ENCODE measurements at regions not wholly inside any gene's neighbourhood (a gene's known extent, or its start where the extent isn't known, plus 50 kb on each side); places are given as distances from the start of the nearest gene placed in this dataset.

DNA sequence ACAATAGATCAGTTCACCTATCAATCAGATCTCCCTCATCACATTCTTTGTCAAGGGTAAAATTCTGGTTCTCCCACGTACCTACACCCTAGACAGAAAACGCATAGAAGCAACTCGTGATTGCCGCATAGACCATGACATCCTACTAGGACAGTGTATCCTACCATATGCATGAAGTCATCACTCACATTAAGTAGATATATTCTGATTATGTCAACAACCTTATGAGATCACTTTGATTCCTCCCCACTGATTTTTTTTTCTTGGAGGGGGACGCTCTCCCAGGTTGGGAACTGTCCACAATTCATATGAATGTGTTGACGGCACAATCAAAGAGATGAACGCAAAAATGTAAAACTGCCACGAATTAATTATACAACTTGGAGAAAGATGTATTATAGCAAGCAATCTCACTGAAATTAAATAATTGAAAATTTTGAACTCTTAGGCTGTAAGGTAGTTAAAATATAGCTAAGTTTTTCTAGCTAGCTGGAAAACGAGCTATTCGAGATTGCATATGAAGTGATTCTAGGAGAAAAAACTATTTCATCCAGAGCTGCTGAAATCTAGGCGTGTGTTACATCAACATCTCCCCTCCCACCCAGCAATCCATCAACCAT is 82.5 kb upstream of the CCDC28A start:
- Histone ChIP-seq H3K9ac (ENCODE audit: low read depth, low read length, poor library complexity, severe bottlenecking) (no peak overlapping the region), H3K9me2 (replicated peaks; ENCODE audit: low read depth, low read length) (no peaks in the 10 kb centered on the region), H3K27me3 (ENCODE audit: insufficient read depth, low read length, poor library complexity, severe bottlenecking) (no peaks in the 10 kb centered on the region), H3F3A (ENCODE audit: low read depth) (no peaks in the 10 kb centered on the region), H2AFZ (ENCODE audit: low read length) (no peak overlapping the region), H3K4me2 (ENCODE audit: low read depth, low read length, poor library complexity, severe bottlenecking) (peak overlapping the region; percentile 68), H3K36me3 (ENCODE audit: insufficient read depth, low read length) (no peaks in the 10 kb centered on the region), H3K4me1 (ENCODE audit: insufficient read depth, low read length, poor library complexity, severe bottlenecking) (peaks cover 38% of the 10 kb centered on the region), H3K79me2 (ENCODE audit: insufficient read depth, low read length) (0 out of 2 replicates have a peak, but pooled peaks cover 5% of the 10 kb centered on the region), H3K9me3 (ENCODE audit: insufficient read depth, low read depth, low read length) (no peaks in the 10 kb centered on the region), H3K4me3 (ENCODE audit: low read length, poor library complexity, severe bottlenecking) (peak overlapping the region; percentile 72), H4K20me1 (ENCODE audit: insufficient read depth, low read length, poor library complexity, severe bottlenecking) (peaks cover 4% of the 10 kb centered on the region)
- no peak for TF ChIP-seq EZH2phosphoT487 (IDR thresholded peaks at IDR 0.05; ENCODE audit: borderline replicate concordance)
- TF ChIP-seq, protein P1, sequence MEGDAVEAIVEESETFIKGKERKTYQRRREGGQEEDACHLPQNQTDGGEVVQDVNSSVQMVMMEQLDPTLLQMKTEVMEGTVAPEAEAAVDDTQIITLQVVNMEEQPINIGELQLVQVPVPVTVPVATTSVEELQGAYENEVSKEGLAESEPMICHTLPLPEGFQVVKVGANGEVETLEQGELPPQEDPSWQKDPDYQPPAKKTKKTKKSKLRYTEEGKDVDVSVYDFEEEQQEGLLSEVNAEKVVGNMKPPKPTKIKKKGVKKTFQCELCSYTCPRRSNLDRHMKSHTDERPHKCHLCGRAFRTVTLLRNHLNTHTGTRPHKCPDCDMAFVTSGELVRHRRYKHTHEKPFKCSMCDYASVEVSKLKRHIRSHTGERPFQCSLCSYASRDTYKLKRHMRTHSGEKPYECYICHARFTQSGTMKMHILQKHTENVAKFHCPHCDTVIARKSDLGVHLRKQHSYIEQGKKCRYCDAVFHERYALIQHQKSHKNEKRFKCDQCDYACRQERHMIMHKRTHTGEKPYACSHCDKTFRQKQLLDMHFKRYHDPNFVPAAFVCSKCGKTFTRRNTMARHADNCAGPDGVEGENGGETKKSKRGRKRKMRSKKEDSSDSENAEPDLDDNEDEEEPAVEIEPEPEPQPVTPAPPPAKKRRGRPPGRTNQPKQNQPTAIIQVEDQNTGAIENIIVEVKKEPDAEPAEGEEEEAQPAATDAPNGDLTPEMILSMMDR (conservative IDR thresholded peaks at IDR 0.05; ENCODE audit: low read length) = no peak

DNA sequence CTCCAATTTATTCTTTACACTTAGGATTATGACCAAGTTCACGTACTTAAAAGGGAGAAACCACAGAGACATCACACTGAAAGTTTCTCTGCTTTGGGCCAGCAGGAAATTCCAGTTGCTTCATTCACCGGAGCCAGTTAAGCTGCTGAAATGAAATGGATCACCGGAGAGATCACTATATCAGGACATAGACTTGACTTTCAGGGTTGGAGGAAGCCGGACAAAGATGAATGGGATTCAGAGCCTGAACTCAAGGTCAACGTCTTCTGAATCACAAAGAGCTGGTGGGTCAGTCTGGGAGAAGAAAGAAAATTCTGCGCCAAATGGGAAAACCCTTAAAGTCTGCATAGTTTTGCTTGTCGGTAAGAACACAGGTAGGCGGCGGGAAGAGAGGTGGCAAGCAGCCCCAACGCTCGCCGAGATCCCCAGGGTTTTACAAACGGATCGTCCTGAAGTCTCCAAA is 81.9 kb upstream of the CCDC28A start:
- Histone ChIP-seq H4K20me1 (ENCODE audit: insufficient read depth, low read length, poor library complexity, severe bottlenecking) (peaks cover 4% of the 10 kb centered on the region), H3K9me2 (replicated peaks; ENCODE audit: low read depth, low read length) (no peaks in the 10 kb centered on the region), H3K36me3 (ENCODE audit: insufficient read depth, low read length) (no peaks in the 10 kb centered on the region), H3K4me2 (ENCODE audit: low read depth, low read length, poor library complexity, severe bottlenecking) (peak overlapping the region; percentile 68), H2AFZ (ENCODE audit: low read length) (peak overlapping the region; percentile 52; the same call in 1 of the 2 replicates), H3K4me3 (ENCODE audit: low read length, poor library complexity, severe bottlenecking) (peak overlapping the region; percentile 72), H3K27me3 (ENCODE audit: insufficient read depth, low read length, poor library complexity, severe bottlenecking) (no peaks in the 10 kb centered on the region), H3K9me3 (ENCODE audit: insufficient read depth, low read depth, low read length) (no peaks in the 10 kb centered on the region), H3K79me2 (ENCODE audit: insufficient read depth, low read length) (0 out of 2 replicates have a peak, but pooled peaks cover 5% of the 10 kb centered on the region), H3F3A (ENCODE audit: low read depth) (no peaks in the 10 kb centered on the region), H3K4me1 (ENCODE audit: insufficient read depth, low read length, poor library complexity, severe bottlenecking) (peaks cover 37% of the 10 kb centered on the region), H3K9ac (ENCODE audit: low read depth, low read length, poor library complexity, severe bottlenecking) (peak overlapping the region; percentile 25)
- TF ChIP-seq, protein P1 (conservative IDR thresholded peaks at IDR 0.05; ENCODE audit: low read length) = no peak
- no peak for TF ChIP-seq EZH2phosphoT487 (IDR thresholded peaks at IDR 0.05; ENCODE audit: borderline replicate concordance)

DNA sequence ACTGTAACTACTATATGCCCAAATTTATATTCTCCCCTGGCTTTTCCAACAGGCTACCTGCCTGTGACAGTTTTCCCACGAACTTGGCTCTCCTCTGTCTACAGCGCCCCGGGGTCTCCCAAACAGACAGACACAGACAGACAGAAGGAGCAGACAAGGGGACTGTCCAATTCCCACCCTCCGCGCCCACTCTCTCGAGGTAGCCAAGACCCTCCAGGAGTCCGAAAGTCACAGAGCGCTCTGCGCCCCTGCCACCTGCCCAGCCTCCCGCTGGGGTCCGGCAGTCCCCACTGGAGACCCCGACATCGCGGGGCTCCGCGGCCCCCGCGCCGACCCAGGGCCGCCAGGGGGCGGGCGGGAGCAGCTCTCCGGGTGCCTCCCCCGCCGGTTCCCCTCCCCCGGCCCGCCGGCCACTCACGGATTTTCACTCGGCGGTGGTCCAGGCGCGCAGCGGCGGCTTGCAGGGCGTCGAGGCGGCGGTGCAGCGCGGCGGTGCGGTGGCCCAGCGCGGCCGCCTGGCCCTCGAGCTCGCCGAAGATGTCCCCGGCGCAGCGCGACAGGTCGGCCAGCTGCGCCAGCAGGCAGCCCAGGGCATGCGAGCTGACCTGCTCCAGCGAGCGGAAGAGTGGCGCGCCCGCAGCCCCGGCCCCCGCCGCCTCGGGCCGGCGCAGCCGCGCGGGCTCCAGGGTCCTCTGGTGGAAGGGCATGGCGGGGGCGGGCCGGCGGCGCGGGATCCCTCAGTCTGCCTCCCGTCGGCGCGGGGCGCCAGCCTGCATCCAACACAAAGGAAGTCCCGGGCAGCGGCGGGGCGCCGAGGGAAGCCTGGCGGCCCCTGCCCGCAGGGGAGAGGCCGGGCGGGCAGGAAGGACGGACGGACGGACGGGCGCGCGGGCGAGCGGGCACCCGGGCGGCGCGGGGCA is 81.3 kb upstream of the CCDC28A start:
- peak overlapping the region; percentile 68 for H3K4me2 ChIP-seq (ENCODE audit: low read depth, low read length, poor library complexity, severe bottlenecking)
- peak overlapping the region; percentile 72 for H3K4me3 ChIP-seq (ENCODE audit: low read length, poor library complexity, severe bottlenecking)
- no peaks in the 10 kb centered on the region for H3K36me3 ChIP-seq (ENCODE audit: insufficient read depth, low read length)
- peaks cover 4% of the 10 kb centered on the region for H4K20me1 ChIP-seq (ENCODE audit: insufficient read depth, low read length, poor library complexity, severe bottlenecking)
- TF ChIP-seq EZH2phosphoT487 (IDR thresholded peaks at IDR 0.05; ENCODE audit: borderline replicate concordance) = no peak
- TF ChIP-seq, protein P1 (conservative IDR thresholded peaks at IDR 0.05; ENCODE audit: low read length) = peak; percentile 80
- peaks cover 37% of the 10 kb centered on the region for H3K4me1 ChIP-seq (ENCODE audit: insufficient read depth, low read length, poor library complexity, severe bottlenecking)
- H3K9ac ChIP-seq (ENCODE audit: low read depth, low read length, poor library complexity, severe bottlenecking) = peak overlapping the region; percentile 25
- H3K9me3 ChIP-seq (ENCODE audit: insufficient read depth, low read depth, low read length) = no peaks in the 10 kb centered on the region
- peak overlapping the region; percentile 52; the same call in 1 of the 2 replicates for H2AFZ ChIP-seq (ENCODE audit: low read length)
- H3F3A ChIP-seq (ENCODE audit: low read depth) = no peaks in the 10 kb centered on the region
- H3K27me3 ChIP-seq (ENCODE audit: insufficient read depth, low read length, poor library complexity, severe bottlenecking) = no peaks in the 10 kb centered on the region
- H3K79me2 ChIP-seq (ENCODE audit: insufficient read depth, low read length) = 0 out of 2 replicates have a peak, but pooled peaks cover 5% of the 10 kb centered on the region
- H3K9me2 ChIP-seq (replicated peaks; ENCODE audit: low read depth, low read length) = no peaks in the 10 kb centered on the region

Measured in Loucy (cell line).